Inferior parietal cortex (tissue), 1 donor: ENCODE measurements at regions not wholly inside any gene's neighbourhood (a gene's known extent, or its start where the extent isn't known, plus 50 kb on each side); places are given as distances from the start of the nearest gene placed in this dataset.
A peak's percentile ranks its signal among the peaks of the same experiment; 100 is the strongest.
"Not testable (repeated sequence)": the region's sequence is repeated elsewhere in the genome, so short reads cannot be mapped to it uniquely, and the experiment has no call there.

ENCODE experiments used
- DNase-seq: peaks from one replicate; pipeline ENCODE4 v3.0.0-alpha.2; 2016; ENCODE audit errors: extremely low spot score

GRCh38 chr13:55893540-55893939 is 1247.2 kb upstream of the PRR20A start:
- peak; percentile 55 for DNase-seq

DNA sequence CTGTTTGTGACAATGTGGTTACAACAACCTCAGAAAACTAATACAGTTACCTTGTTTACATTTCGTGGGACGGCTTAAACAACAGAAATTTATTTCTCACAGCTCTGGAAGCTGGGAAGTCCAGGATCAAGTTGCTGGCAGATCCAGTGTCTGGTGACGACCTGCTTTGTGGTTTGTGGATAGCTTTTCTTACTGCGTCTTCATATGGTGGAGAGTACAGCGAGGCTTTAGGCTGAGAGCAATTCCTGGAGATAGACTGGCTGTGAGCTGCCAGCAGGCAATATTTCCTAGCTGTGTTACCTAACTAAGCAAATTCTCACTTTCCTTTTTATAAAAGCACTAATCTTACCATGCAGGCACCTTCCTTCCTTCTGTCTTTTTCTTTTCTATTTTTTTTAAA is 1203.5 kb upstream of the PRR20A start:
- no peak for DNase-seq

DNA sequence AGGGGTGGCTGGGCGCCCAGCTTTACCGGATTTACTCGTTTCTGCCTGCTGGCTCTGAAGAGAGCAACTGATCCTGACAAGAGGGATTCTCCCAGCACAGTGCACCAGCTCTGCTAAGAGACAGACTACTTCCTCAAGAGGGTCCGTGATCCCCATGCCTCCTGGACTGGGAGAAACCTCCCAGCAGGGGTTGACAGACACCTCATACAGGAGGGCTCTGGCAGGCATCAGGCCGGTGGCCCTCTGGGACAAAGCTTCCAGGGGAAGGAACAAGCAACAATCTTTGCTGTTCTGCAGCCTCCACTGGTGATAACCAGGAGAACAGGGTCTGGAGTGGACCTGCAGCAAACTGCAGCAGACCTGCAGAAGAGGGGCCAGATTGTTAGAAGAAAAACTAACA is 1192.5 kb upstream of the PRR20A start:
- no peak for DNase-seq

DNA sequence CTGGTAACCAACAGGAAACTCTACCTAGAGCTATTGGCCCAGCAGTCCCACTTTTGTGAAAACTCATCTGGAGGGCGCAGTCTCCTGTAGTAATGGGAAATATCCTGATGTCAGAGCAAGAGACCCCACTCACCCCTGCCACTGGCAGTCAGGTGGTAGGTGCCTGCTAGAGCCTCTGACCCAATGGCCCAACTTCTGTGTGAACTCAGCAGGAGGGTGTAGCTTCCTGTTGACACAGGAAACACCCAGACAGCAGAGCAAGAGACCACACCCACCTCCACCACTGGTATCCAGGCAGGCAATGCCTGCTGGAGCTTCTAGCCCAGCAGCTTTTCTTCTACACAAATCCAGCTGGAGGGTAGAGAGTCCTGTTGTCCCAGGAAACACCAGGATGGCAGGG is 1176.8 kb upstream of the PRR20A start:
- DNase-seq: no peak

DNA sequence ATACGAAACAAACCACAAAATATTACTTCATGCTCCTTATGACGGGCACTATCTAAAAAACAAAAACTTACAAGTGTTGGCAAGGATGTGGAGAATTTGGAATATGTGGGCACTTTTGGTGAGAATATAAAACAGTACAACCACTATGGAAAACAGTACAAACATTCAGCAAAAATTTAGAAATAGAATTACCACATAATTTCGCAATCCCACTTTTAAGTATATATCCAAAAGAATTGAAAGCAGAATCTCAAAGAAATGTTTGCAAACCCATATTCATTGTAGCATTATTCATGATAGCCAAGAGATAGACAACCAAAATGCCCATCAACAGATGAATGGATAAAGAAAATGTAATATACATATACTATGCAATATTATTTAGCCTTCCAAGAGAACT is 1173.7 kb upstream of the PRR20A start:
- DNase-seq: no peak

DNA sequence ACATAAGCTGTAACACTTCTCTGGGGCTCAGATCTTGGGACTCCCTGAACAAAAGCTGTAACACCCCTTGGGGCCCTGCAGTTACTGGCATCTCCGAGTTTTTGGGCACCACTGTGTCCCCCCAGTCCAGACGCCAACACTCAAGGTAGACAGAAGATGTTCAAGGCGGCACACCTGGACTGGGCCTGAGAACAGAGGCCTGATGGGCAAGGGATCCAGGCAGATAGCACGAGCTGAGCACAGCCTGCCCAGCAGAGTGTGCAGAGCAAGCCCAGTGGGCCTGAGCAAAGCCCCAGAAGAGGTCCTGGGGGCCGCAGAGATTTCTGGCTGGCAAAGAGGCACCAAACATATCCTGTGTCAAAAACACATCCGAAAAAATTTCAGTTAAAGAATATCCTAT is 1163.3 kb upstream of the PRR20A start:
- no peak for DNase-seq

DNA sequence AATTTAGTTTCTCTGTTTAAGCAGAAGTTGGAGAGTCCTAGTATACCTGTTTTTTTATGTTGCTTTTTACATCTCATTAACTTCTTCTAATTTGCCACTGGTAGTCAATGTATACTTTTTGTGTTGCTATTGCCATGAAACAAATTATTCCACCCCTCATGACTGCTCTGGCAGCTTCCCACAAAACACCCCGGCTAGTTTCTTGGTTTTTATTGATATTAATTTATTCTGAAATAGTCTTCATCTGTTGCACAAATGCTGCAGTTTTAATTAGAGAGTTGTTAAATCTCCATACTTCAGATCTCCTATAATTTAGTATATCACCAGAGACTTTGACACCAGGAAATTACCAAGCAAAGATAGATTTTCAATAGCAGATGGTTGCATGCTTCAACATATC is 1159.3 kb upstream of the PRR20A start:
- no peak for DNase-seq

- DNase-seq: not testable (repeated sequence)
Measured at GRCh38 chr13:55984026-55984425, 1156.7 kb upstream of the PRR20A start.

DNA sequence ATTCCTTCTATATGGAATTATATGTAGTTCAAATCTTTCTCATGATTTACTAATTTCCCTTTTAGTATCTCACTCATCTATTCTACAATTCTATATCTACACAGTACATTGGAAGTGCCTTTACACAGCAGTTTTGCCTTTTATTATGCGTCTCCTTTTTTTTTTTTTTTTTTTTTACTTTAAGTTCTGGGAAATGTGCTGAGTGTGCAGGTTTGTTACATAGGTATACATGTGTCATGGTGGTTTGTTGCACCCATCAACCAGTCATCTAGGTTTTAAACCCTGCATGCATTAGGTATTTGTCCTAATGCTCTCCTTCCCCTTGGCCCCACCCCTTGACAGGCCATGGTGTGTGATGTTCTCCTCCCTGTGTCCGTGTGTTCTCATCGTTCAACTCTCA is 1150.1 kb upstream of the PRR20A start:
- no peak for DNase-seq

GRCh38 chr13:55991666-55992065 is 1149.1 kb upstream of the PRR20A start:
- DNase-seq: no peak

DNA sequence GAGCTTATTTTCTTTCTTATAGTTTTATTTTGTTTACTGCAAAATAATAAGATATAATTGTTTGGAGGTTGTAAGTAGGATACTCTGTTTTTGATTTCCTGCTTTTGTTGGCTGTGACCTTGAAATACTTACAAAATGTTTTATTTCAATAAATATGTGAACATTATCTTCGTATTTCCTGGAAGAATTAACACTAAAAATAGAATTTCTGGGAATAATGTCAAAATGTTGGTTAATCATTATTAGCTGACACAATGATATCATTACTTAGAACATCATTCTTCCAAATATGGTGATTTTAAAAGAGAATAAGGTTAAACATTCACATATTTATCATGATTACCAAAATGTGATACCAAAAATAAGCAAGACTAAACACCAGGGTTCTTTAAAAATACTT is 1148.6 kb upstream of the PRR20A start:
- DNase-seq: no peak

GRCh38 chr13:55999709-56000108 is 1141.0 kb upstream of the PRR20A start:
- DNase-seq: no peak

DNA sequence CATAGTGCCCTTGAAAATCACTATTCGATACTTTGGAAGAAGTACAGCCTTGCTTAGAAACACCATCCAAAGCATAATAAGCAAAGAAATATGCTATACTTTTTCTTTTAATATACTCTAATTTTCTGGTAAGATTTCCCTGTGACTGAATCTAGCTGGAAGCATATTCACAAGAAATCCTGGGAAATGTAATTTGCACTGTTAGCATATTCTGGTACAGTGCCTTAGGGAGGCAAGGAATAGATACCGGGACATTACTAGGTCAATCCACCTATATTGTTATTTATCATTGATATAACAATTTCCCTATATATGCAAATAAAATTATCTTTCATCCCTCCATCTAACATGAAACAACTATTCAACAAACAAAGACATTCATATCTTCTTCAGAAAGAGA is 1131.3 kb upstream of the PRR20A start:
- no peak for DNase-seq

- DNase-seq: no peak
Measured at GRCh38 chr13:56012644-56013043, 1128.1 kb upstream of the PRR20A start.

- no peak for DNase-seq
Measured at GRCh38 chr13:56015919-56016318, 1124.8 kb upstream of the PRR20A start.

- DNase-seq: no peak
Measured at GRCh38 chr13:56019606-56020005, 1121.1 kb upstream of the PRR20A start.

- no peak for DNase-seq
Measured at GRCh38 chr13:56020425-56020824, 1120.3 kb upstream of the PRR20A start.

DNA sequence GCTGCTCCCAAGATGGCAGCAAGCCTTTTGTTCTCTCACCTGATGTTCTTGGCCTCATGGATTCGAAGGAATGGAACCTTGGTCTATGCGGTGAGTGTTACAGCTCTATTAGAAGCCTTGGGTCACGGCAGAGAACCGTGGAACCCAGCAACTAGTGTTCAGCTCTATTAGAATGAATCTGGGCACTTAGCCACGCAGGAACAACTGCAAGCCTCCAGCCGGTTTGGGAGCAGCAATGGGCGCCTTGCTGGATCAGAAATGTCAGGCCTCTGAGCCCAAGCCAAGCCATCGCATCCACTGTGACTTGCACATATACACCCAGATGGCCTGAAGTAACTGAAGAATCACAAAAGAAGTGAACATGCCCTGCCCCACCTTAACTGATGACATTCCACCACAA is 1100.7 kb upstream of the PRR20A start:
- no peak for DNase-seq

- no peak for DNase-seq
Measured at GRCh38 chr13:56066321-56066720, 1074.4 kb upstream of the PRR20A start.

- peak; percentile 20 for DNase-seq
Measured at GRCh38 chr13:56102641-56103040, 1038.1 kb upstream of the PRR20A start.

DNA sequence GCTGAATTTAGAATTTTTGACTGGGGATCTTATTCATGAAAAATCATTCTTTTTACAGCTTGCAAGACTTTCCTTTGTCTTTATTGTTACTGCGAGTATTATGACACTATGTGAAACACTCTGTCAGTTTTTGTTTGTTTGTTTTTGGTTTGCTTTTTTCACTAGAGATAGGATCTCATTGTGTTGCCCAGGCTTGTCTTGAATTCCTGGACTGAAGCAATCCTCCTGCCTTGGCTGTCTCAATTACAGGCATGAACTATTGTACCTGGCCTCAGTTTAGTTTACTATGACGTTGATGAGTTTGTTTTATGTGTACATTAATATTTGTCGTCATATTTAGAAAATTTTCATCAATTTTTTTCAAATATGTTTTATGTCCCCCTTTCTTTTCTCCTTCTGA is 1030.0 kb upstream of the PRR20A start:
- no peak for DNase-seq

GRCh38 chr13:56134524-56134923 is 1006.2 kb upstream of the PRR20A start:
- DNase-seq: no peak

- DNase-seq: no peak
Measured at GRCh38 chr13:56166864-56167263, 973.9 kb upstream of the PRR20A start.

DNA sequence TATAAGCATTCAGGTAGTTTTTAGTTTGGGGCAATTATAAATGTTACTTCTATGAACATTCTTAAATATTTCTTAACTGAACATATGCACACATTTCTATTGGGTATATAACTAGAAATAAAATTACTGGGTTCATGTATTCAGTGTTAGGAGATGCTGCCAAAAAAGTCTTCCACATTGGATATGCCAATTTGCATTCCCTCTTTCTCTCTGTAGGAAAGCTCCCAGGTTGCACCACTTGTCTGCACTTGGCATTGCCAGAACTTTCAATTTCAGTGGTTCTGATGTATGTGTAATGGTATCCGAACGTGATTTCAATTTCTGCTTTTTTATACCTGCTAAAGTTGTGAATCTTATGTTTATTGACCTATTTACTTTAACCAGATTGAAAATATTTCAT is 972.1 kb upstream of the PRR20A start:
- DNase-seq: no peak

GRCh38 chr13:56173346-56173745 is 967.4 kb upstream of the PRR20A start:
- DNase-seq: no peak
